Dermis blood vessel endothelial cell (primary cell): ENCODE measurements at regions not wholly inside any gene's neighbourhood (a gene's known extent, or its start where the extent isn't known, plus 50 kb on each side); places are given as distances from the start of the nearest gene placed in this dataset.

Source experiments
- DNase-seq: peaks from one replicate; pipeline ENCODE4 v3.0.0; 2010

GRCh38 chr15:31842532-31843195 lies 187.7 kb upstream of the CHRNA7 start:
- no peak for DNase-seq

DNA sequence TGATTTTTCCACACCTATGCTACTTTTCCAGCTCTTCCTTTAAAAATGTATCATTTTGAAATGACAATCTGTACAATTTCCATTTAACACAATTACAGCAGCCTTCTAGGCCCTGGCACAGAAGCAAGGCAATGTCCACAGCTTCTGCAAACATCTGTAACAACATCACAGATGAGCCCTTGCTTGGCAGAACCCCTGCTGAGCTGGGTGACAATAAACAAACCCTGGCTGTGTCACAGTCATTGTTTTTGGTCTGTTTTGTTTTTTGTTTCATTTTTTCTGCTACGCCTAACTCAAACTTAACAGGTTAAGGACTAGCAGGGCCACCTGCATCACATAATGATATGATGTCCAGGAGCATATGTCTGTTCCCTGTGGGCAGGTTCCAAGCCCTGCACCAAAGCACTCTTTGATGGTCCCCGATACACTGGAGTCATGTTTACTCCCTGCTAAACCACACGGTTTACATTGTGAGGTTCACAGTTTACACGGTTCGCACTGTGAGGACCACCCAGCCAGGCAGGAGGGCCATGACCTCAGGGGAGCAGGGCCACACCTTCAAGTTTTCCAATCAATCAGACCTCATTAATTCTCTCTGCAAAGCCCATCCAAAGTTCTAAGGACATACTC lies 186.8 kb upstream of the CHRNA7 start:
- no peak for DNase-seq

GRCh38 chr15:31845791-31846190 lies 184.5 kb upstream of the CHRNA7 start:
- no peak for DNase-seq

DNA sequence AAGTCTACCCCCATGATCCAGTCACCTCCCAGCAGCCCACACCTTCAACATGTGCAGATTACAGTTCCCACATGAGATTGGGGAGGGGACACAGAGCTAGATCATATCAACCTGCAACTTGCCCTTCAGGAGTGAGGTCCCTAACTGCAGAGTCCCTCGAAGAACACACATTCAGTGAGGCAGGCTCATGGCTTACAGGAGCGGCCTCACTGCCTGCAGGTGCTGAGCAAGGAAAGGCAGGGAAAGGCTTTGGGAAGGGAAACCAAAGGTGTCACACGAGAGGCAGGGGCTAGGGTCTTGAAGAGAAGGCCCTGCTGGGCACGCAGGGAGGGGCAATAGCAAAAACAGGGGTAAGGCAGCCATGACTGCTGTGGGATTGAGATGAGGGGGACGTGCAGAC lies 182.4 kb upstream of the CHRNA7 start:
- DNase-seq, result no peak

GRCh38 chr15:31848621-31849020 lies 181.7 kb upstream of the CHRNA7 start:
- DNase-seq, result no peak

GRCh38 chr15:31852933-31853799 lies 177.1 kb upstream of the CHRNA7 start:
- no peak for DNase-seq

- no peak for DNase-seq
These were observed 173.7 kb upstream of the CHRNA7 start for GRCh38 chr15:31856581-31856980.

DNA sequence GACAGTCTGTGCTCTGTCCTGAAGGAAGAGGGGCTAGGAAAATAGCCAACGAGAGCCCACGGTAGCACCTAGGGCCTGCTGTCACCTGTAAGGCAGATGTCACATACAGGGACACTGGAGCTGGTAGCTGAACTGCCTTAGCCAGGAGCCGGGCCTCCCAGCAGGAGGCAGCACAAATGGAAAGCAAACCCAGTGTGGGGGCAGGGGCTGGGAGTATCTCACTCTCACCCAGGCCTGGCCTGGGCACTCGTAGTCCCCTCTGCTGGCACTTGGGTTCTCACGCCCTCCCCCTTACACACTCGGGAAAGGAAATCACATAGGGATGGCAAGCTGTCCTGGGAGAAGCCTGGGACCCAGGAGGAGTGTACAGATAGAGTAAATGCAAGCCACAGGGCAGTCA lies 173.1 kb upstream of the CHRNA7 start:
- DNase-seq, result no peak

DNA sequence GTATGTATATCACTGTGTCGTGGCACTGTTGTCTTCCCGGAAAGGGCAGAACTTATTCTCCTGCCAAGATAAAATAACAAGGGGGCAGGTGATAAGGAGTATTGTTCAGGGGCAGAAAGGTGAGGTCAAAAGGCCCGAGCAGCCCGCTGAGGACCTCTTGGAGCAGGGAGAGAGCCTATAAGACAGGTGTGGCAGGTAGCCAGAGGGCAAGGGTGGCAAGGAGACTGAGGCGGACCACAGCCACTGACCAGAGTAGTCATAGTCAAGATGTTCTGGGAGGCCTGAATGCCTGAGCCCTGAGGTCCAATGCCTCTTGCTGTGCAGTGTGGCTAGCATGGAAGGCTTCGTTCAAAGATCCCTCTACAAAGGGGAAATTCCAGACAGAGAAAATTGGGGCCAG lies 172.3 kb upstream of the CHRNA7 start:
- no peak for DNase-seq

- DNase-seq, result no peak
These were observed 164.1 kb upstream of the CHRNA7 start for GRCh38 chr15:31866248-31866647.

DNA sequence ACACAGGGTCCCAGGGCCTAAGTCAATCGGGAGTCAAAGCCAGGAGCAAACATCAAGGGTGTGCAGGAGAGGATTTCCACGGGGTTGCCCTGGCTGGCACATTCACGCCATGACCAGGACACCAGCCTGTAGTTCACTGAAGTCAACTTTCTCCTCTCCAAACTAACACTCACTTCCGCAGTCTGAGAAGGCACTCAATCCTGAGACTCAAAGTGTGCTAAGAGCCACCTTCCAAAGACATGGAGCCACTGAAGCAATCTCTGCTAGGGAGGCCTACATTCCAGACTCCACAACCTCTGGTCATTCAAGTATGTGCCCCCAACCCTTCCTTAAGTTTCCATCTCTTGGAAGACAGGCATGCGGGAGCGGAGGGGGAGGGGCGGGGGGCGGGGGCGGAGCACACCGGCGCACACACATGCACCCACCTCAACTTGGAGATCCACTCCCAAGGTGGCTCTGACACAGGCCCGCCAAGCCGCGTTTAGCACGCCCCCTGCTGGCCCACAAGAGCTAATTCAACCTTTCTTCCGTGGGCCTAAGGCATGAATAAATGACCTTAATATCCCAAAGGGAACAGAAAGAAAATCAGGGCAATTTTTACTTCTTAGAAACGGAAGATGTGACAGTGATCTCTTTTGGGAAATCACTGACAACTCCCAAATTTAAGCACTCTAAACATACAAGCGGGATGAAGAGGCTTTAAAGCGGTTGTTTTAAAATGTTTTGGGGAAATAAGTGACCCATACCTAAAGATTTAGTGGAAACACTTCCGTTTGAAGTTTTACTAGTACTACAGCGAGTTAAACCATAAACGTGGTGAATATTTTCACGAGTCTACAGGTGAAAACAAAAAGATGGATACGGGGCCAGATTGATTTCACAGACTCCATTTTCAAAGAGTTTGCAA lies 162.5 kb upstream of the CHRNA7 start:
- DNase-seq, result peak; percentile 80

DNA sequence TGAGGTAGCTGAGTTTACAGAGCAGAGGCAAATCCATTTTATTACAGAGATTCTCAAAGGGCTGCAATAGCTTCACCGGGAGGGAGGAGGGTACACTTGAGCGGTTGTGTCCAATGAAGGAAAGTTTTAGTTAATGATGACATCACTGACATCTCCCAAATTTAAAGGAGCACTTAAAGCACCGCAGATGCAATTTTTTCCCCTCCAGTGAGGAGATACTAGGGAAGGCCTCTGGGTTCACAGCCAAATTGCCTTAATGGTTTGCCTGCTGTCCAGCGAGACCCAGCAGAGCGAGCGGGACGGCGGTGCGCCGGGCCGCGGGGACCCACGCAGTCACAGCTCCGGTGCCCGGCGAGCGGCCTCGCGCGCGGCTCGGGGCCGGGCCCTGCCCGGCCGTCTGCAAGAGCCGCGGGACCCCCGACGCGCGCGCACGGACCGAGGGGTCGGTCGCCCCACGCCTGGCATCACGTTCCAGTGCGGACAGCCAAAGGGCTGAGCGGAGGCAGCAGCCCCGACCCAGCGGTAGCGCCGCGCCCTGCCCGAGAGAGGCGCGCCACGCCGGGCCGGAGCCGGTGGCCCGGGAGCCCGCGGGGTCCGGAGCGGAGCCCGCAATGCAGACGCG lies 160.5 kb upstream of the CHRNA7 start:
- no peak for DNase-seq

DNA sequence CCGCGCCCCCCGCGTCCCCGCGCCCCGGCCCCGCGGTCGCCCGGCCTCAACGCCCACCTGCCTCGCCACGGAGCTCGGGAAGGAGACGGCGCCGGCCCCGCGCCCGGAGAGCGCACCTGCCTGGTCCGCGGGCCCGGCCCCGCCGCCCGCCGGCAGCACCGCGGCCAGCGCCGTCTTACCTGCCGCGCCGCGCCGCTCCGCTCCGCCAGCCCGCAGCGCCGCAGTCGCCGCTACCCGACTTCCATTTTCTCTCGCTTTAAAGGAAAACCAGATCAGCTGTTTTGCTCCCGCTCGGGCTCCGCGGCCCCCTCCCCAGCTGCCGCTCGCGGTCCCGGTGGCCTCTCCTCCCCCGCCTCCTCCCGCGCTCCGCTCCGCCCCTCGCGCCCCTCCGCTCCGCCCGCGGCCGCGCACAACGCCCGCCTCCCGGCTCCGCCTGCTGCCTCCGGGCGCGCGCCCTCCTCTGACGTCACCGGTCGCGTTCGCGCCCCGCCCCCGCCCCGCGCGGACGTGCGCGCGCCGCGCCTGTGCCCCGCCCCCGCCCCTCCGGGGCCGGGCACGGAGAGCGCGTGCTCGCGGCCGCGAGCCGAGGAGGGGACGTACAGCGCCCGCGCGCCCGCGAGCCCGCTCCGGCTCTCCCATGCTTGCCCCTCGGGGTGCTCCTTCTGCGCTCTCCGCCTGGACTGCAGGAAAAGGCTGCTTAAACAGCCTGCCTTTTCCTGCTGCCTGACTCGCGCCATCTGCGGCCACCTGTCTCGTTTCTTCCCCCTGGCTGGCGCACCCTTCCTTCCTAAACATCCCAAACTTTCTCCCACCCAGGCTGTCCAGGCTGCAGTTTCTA lies 159.8 kb upstream of the CHRNA7 start, which contains the start of gene OTUD7A:
Gene OTUD7A (minus strand): TSS at position 346 of the 838 bp plus-strand sequence.
- DNase-seq, result peak; percentile 89

DNA sequence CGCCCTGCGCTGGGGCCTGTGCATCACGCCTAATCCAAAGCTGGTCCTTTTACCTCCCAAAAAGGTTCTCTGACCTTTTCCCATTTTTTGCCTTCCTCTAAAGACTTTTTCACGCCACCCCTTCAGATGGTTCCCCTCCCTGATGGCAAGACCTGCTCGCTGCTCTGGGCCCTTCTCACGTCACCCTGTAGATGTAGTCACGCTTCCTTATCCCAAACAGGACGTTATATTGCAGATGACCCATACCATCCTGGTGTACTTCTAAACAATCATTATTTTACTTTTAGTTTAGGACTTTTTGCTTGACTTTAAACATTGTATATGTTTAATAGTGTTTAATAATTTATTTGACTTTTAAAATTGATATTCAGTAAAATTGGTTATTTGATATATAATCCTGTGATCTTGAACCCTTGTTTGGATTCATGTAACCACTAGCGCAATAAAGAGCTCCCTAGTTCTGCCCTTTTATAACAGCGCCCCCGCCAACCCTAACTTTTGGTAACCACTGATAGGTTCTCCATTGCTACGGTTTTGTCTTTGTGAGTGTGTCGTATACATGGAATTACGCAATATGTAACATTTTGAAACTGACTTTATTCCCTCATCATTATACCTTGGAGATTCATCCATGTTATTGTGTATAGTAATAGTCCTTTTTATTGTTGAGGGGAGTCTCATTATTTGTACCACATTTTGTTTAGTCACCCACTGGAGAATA lies 159.0 kb upstream of the CHRNA7 start:
- DNase-seq, result peak; percentile 18

- DNase-seq, result no peak
These were observed 158.4 kb upstream of the CHRNA7 start for GRCh38 chr15:31871887-31872281.

DNA sequence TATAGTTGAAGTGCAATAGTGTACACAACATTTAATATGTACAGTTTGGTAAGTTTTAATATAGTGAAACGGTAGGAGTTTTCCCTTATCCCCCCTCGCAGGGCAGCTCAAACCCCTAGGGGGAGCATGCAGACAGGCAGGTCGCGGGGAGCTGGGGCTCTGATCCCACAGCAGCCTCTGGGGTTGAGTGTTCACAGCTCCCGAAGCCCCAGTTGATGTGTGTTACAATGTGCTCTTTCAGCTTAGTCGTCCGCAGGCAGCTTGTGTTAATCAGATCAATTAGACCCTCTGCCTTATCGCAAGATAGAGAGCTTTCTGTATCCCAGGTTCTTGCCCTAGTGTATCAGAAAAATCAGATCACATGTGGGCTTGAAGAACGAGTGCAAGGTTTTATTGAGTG lies 143.1 kb upstream of the CHRNA7 start:
- no peak for DNase-seq

- DNase-seq, result no peak
These were observed 137.8 kb upstream of the CHRNA7 start for GRCh38 chr15:31892513-31892912.

- DNase-seq, result no peak
These were observed 136.5 kb upstream of the CHRNA7 start for GRCh38 chr15:31893780-31894179.

DNA sequence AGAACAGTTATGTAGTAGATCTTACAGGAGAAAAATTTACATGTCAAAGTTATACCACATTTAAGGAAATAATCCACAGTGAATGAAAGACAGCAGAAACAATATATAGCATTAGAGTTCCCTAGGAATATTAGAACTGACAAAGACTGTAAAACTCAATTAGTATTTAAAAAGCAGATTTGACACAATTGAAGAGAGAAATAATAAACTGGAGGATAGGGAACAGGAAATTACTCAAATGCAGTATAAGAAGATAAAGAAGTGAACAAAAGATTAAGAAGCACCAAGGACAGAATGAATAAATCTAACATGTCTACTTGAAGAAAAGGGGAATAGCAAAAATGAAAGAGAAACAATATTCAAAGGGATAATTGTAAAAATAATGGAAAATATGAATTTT lies 132.6 kb upstream of the CHRNA7 start:
- DNase-seq, result no peak

GRCh38 chr15:31901501-31901900 lies 128.8 kb upstream of the CHRNA7 start:
- no peak for DNase-seq
